ENCODE measurements at regions not wholly inside any gene's neighbourhood (a gene's known extent, or its start where the extent isn't known, plus 50 kb on each side); places are given as distances from the start of the nearest gene placed in this dataset.

GRCh38 chr3:74167926-74168325 lies 446.5 kb downstream of the CNTN3 start:
- H3K4me3 ChIP-seq: no peak overlapping the region
- H3K9me3 ChIP-seq: 0 out of 3 replicates have a peak, but pooled peaks cover under 1% of the 10 kb centered on the region
- no peak overlapping the region for H3K4me2 ChIP-seq
- no peaks in the 10 kb centered on the region for H3K4me1 ChIP-seq
- DNase-seq (ENCODE audit: low read depth in 1 of 2, low spot score in 1 of 2) (no peak), ATAC-seq (no peak), FAIRE-seq (no peak)
- CTCF ChIA-PET: interaction anchor here (0.8 kb wide), 1 partner anchor 802 kb away, joined by 3 read pairs; no protein-coding TSS in a partner anchor
- no peak overlapping the region for H3K27ac ChIP-seq
- 0% methylated on average over 1 of the region's 1 CpG for WGBS (ENCODE audit: missing lambda C conversion rate)
- POLR2A ChIA-PET: no interaction called here
- TF ChIP-seq HES2 (IDR thresholded peaks at IDR 0.05): no peak
- TF ChIP-seq MAFK (IDR thresholded peaks at IDR 0.05; ENCODE audit: partially characterized antibody): no peak
- no peak for TF ChIP-seq CBX8 (IDR thresholded peaks at IDR 0.05)
- no peak for TF ChIP-seq MYC (IDR thresholded peaks at IDR 0.05; ENCODE audit: borderline replicate concordance, low read length)
- TF ChIP-seq RCOR1 (IDR thresholded peaks at IDR 0.05; ENCODE audit: low read depth, low read length): no peak
- TF ChIP-seq TP53 (CRISPR knock-in tag; IDR thresholded peaks at IDR 0.05): no peak
- no peak for TF ChIP-seq ELK1 (IDR thresholded peaks at IDR 0.05; ENCODE audit: low read depth, low read length)
- no peak for TF ChIP-seq SREBF2 (IDR thresholded peaks at IDR 0.05)
- TF ChIP-seq BHLHE40 (IDR thresholded peaks at IDR 0.05; ENCODE audit: low read depth, low read length): no peak
- TF ChIP-seq RARB (CRISPR knock-in tag; IDR thresholded peaks at IDR 0.05): no peak
- TF ChIP-seq NR3C1 (IDR thresholded peaks at IDR 0.05): no peak
- no peak for TF ChIP-seq HOXB13 (CRISPR knock-in tag; IDR thresholded peaks at IDR 0.05; ENCODE audit: low read depth)
- no peak for TF ChIP-seq HDAC2 (IDR thresholded peaks at IDR 0.05)

DNA sequence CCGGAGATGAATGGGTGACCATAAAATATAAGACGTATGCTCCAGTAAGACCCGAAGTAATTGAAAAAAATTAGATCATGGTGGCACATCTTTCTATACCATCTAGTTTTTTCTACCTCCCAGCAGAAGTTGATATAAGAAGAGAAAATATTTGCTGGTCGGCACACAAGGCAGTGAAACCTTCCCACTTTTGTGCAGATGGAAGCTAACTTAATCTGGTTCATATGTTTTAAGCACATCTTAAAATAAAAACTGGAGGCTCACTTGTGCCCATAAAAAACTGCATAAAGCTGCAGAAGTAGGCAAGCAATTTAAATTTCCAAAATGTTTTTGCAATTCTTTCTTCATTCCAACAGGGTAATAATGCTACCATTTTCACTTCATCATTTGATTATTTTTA lies 449.2 kb downstream of the CNTN3 start:
- FAIRE-seq (no peak), DNase-seq (ENCODE audit: low read depth in 1 of 2, low spot score in 1 of 2) (no peak), ATAC-seq (no peak)
- no peak overlapping the region for H3K4me3 ChIP-seq
- no peaks in the 10 kb centered on the region for H3K4me1 ChIP-seq
- ChIA-PET CTCF (no interaction called here), POLR2A (no interaction called here)
- H3K9me3 ChIP-seq: 0 out of 3 replicates have a peak, but pooled peaks cover 3% of the 10 kb centered on the region
- TF ChIP-seq KDM5A (IDR thresholded peaks at IDR 0.05) (no peak), ELK1 (IDR thresholded peaks at IDR 0.05; ENCODE audit: low read depth, low read length) (no peak), GATA3 (IDR thresholded peaks at IDR 0.05; ENCODE audit: borderline replicate concordance) (no peak), SREBF2 (IDR thresholded peaks at IDR 0.05) (no peak), POLR2AphosphoS2 (conservative IDR thresholded peaks at IDR 0.05; ENCODE audit: low read length) (no peak), MAFK (IDR thresholded peaks at IDR 0.05; ENCODE audit: partially characterized antibody) (no peak), NPAS2 (CRISPR knock-in tag; IDR thresholded peaks at IDR 0.05; ENCODE audit: borderline replicate concordance) (no peak), ZFP36 (IDR thresholded peaks at IDR 0.05; ENCODE audit: borderline replicate concordance, partially characterized antibody) (no peak), CHD4 (IDR thresholded peaks at IDR 0.05; ENCODE audit: borderline replicate concordance) (no peak), BHLHE40 (IDR thresholded peaks at IDR 0.05; ENCODE audit: low read depth, low read length) (no peak), HOXA7 (CRISPR knock-in tag; IDR thresholded peaks at IDR 0.05) (no peak), TFCP2L1 (CRISPR knock-in tag; IDR thresholded peaks at IDR 0.05) (no peak), RAD21 (conservative IDR thresholded peaks at IDR 0.05 in 1 of 2, IDR thresholded peaks at IDR 0.05 in 1 of 2) (no peak), JUNB (IDR thresholded peaks at IDR 0.05) (no peak), ZC3H11A (IDR thresholded peaks at IDR 0.05) (no peak), RCOR1 (IDR thresholded peaks at IDR 0.05; ENCODE audit: low read depth, low read length) (no peak), RARB (CRISPR knock-in tag; IDR thresholded peaks at IDR 0.05) (no peak)
- TF ChIP-seq, protein P1, sequence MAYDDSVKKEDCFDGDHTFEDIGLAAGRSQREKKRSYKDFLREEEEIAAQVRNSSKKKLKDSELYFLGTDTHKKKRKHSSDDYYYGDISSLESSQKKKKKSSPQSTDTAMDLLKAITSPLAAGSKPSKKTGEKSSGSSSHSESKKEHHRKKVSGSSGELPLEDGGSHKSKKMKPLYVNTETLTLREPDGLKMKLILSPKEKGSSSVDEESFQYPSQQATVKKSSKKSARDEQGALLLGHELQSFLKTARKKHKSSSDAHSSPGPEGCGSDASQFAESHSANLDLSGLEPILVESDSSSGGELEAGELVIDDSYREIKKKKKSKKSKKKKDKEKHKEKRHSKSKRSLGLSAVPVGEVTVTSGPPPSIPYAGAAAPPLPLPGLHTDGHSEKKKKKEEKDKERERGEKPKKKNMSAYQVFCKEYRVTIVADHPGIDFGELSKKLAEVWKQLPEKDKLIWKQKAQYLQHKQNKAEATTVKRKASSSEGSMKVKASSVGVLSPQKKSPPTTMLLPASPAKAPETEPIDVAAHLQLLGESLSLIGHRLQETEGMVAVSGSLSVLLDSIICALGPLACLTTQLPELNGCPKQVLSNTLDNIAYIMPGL (CRISPR knock-in tag; IDR thresholded peaks at IDR 0.05; ENCODE audit: borderline replicate concordance): no peak
- TF ChIP-seq, protein P2, sequence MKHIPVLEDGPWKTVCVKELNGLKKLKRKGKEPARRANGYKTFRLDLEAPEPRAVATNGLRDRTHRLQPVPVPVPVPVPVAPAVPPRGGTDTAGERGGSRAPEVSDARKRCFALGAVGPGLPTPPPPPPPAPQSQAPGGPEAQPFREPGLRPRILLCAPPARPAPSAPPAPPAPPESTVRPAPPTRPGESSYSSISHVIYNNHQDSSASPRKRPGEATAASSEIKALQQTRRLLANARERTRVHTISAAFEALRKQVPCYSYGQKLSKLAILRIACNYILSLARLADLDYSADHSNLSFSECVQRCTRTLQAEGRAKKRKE (CRISPR knock-in tag; IDR thresholded peaks at IDR 0.05; ENCODE audit: low read depth): no peak
- 35% methylated on average over 4 of the region's 4 CpGs for WGBS (ENCODE audit: missing lambda C conversion rate)
- no peak overlapping the region for H3K27ac ChIP-seq
- H3K4me2 ChIP-seq: no peak overlapping the region
